ENCODE measurements at regions not wholly inside any gene's neighbourhood (a gene's known extent, or its start where the extent isn't known, plus 50 kb on each side); places are given as distances from the start of the nearest gene placed in this dataset.

DNA sequence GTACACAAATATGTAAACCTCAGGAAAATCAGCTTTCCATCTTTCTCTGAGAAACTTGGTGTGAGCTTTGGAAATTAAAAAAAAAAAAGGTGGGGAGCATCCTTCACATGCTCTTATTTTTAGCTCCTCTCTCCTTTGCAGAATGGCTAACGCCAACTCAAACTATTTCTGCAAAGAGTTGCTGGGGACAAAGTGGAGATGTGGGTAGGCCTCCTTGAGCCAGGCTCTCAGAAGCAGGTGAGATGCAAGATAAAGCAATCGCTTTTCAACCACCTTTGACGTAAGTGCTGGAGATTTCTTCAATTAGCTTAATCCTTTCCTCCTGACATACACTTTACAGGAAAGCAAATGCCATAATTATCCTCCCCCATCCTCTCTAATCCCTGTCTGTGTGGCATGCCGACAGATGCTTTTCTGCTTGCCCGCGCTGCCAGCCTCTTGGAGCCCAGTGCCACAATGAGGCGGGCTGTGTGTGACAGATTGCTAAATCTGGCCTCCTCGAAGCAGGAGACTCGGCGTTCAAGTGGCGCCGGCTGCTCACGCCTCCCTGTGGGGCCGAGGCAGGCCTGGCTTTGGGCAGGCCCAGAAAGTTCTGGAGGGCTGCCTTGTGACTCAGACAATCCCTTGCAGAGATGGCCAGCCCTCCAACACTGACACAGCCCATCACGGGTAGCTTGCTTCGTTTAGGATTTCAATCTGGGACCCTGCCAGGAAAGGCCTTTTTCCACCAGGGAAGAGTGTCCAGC is 64.9 kb upstream of the SOD3 start:
- TF ChIP-seq POLR2A (IDR thresholded peaks at IDR 0.05): no peak
- TF ChIP-seq, protein P1, sequence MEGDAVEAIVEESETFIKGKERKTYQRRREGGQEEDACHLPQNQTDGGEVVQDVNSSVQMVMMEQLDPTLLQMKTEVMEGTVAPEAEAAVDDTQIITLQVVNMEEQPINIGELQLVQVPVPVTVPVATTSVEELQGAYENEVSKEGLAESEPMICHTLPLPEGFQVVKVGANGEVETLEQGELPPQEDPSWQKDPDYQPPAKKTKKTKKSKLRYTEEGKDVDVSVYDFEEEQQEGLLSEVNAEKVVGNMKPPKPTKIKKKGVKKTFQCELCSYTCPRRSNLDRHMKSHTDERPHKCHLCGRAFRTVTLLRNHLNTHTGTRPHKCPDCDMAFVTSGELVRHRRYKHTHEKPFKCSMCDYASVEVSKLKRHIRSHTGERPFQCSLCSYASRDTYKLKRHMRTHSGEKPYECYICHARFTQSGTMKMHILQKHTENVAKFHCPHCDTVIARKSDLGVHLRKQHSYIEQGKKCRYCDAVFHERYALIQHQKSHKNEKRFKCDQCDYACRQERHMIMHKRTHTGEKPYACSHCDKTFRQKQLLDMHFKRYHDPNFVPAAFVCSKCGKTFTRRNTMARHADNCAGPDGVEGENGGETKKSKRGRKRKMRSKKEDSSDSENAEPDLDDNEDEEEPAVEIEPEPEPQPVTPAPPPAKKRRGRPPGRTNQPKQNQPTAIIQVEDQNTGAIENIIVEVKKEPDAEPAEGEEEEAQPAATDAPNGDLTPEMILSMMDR (IDR thresholded peaks at IDR 0.05): no peak
- no peak for TF ChIP-seq POLR2AphosphoS5 (IDR thresholded peaks at IDR 0.05)
